Stimulated activated CD4-positive, alpha-beta T cell treated with anti-CD3 and anti-CD28 coated beads, TNF-alpha, amount 100 ng/mL, for 48 hours (primary cell): ENCODE measurements at regions not wholly inside any gene's neighbourhood (a gene's known extent, or its start where the extent isn't known, plus 50 kb on each side); places are given as distances from the start of the nearest gene placed in this dataset.

Experiments
- DNase-seq, 3 donors: peaks; one replicate each; pipeline ENCODE4 v3.0.0-alpha.2; 2020; ENCODE audit warnings: low read depth in 3 of 3

- DNase-seq: no peak
These were observed 145.9 kb downstream of the CARTPT start for GRCh38 chr5:71864730-71865601.

DNA sequence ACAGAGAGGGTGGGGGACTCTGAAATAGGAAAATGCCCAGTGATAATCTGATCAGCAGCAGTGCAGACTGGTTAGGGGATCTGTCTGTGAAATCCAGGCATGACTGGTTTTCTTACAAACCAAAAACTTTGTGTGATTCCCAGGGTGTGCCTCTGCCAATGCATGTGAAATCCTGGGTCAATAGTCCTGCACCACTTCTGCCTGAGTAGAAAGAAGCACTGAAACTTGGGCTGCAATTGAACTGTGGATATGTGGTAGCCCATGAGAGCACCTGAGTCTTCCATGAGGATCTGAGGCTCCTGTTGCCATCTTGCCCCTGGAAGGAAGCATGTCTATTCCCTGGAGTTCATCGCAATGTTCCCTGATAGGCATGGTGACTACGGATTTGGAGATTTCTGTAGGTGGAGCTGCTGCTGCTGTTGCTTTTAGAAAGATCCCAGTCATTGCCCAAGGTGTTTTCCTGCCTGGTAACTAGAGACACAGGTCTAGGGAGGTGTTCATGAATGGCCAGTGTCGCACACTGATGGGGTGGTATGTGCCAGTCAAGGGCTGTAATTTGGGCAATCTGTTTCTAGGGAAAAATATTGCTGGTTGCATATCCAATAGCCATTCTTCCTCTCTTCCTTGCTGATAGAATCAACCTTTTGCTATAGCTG, 146.7 kb downstream of the CARTPT start:
- no peak for DNase-seq

GRCh38 chr5:71872311-71872864, 153.3 kb downstream of the CARTPT start:
- DNase-seq: no peak

DNA sequence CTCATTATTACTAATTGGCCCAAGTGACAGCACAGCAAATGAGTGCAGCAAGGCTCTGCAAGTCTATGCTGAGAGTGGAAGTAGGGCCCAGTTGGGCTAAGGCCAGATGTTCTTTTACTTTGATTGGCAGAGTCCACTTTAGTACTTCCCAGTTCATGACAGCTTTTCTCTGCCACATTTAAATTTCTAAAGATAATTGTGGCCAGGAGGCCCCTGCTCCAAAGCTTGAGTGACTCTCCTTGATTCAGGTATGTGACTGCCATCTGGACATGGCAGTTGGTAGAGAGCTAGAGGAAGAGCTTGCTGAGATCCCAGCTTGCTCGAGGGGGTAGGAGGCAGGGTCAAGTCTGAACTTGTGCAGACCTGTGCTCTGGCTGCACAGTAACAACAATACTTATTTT, 154.1 kb downstream of the CARTPT start:
- no peak for DNase-seq

DNA sequence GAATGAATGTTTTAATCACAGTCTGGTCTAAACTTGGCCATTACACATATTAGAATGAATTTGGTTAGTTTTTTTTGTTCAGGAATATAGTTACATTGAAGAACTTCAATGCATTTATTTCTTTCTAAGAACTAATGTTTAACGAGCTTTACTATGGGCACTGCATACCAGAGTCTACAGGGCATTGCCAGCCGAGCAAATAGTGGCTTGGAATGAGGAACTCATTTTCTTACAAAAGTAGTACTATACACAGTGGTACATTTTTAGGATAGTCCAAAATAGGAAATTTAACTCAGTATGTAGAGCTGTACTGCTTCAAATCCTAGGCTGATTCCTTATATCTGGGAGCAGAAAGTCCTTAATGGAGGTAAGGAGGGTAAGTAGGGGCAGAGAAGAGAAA, 155.4 kb downstream of the CARTPT start:
- no peak for DNase-seq

DNA sequence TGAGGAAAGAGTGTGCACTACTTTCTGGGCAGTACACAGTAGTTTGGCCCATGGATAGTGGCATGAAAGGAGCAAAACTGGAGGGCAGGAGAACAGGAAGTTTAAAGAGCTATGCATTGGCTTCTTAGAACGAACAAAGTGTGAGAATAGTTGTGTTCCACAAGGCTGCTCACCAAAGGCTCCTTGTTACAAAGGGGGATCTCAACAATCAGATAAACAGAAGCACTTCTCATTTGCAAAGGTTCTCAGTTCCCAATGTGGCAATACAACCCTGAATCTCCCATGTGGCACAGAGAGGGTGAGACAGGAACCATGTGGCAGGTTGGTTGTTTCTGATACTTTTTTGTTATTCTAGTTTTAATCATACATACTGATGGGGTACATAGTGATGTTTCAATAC, 158.4 kb downstream of the CARTPT start:
- DNase-seq: no peak

DNA sequence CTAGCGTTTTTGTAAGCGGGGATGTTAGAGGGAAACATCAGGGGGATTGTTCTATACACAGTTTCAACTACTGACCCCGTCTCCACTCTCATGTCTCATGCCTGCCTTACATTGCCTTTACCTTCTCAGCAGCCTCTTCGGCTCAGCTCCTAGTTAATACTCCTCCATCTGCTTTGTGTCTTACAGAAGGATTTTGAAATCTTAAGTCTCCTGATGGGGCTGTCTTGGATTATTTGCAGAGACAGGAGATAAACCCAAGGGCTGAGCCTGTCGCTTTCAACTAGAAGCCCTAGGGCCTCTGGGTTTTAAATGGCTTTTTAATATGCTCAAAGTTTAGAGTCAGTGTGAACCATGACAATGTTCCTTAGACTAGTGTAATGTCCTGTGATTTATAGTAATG, 161.5 kb downstream of the CARTPT start:
- no peak for DNase-seq

DNA sequence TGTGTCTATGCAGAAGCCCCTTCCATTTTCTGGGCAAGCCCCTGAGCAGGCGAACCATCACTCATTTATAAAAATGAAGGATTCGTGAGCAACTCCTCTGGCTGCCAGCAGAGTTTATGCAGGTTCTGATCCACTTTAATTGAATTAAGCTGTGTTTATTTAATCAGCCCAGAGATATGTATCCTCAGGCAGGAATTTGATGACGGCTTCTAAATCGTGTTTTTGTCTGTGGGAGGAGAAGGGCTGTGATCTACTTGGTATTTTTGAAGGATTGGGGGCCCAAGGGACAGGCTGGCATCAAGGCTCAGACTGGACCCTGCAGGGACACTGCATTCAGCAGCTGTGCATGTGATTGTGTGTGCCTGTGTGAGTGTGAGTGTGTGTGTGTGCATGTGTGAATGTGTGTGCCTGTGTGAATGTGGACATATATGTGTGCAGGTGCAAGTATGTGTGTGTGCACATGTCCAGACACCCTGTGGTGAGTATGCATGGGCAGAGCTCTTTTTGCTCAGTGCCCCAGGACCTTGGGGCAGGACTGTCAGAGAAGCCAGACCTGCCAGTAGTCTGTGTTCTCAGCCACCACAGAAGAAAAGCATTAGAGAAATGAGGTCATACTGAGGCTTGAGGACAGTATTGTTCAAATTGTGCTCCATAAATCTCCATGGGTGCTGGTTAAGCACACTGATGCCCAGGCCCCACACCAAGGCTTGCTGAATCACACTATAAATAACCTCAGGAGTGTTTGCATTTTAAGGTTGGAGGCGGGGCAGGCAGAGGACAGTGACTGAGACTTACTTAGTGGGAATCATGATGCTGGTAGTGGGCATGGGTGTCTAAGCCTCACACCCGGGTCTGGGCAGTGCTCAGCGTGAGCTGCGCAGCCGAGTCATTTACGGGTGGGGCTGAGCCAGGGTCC, 164.0 kb downstream of the CARTPT start:
- DNase-seq: no peak

GRCh38 chr5:71883742-71884103, 164.6 kb downstream of the CARTPT start:
- DNase-seq: no peak

DNA sequence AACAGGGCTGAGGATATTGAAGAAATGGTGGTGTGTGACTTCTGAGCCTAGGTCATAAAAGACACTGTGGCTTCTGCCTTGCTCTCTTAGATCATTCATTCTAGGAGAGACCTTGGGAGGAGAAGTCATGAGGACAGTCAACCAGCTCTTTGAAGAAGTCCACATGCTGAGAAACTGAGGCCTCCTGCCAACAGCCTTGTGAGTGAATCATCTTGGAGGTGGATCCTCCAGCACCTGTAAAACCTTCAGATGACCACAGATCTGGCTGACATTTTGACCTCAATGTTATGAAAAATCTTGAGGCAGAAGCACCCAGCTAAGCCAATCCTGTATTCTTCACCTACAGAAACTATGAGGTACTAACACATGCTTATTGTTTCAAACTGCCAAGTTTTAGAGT, 165.9 kb downstream of the CARTPT start:
- no peak for DNase-seq

- DNase-seq: no peak
These were observed 167.3 kb downstream of the CARTPT start for GRCh38 chr5:71886406-71886805.

- DNase-seq: no peak
These were observed 168.6 kb downstream of the CARTPT start for GRCh38 chr5:71887680-71888079.

DNA sequence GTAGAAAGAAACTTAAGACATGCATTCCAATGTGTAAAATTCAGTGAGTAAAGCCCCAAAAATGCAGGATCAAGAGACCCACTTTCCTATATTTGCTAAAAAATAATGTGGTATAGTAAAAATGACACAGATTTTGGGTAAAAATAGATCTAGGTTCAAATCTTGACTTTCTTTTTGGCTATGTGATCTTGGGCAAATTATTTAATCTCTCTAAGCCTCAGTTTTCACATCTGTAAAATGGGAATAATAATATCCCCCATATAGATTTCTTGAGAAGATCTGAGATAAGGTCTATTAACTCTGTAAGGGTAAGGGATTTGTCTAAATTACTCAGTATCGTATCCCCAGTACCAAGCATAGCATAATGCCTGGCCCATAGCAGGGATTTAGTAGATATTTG, 172.3 kb downstream of the CARTPT start:
- no peak for DNase-seq

- DNase-seq: no peak
These were observed 172.8 kb downstream of the CARTPT start for GRCh38 chr5:71891856-71892255.

GRCh38 chr5:71892641-71893365, 173.7 kb downstream of the CARTPT start:
- no peak for DNase-seq

DNA sequence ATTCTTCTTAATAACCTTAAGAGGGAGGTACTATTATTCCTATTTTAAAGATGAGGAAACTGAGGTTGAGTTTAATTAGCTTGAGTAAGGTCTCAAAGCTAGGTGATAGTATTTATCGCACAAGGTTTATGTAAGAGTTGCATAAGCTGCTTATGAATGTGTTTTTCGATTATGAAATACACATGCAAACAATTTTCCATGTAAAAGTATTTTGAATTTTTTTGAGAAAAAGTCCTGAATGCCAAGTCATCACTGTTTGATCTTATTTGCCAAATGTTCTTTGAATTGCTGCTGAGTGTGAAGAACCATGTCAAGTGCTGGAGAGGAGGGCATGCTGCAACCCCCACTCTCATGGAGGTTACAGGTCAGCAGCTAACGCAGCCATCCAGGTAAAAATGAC, 174.4 kb downstream of the CARTPT start:
- no peak for DNase-seq

DNA sequence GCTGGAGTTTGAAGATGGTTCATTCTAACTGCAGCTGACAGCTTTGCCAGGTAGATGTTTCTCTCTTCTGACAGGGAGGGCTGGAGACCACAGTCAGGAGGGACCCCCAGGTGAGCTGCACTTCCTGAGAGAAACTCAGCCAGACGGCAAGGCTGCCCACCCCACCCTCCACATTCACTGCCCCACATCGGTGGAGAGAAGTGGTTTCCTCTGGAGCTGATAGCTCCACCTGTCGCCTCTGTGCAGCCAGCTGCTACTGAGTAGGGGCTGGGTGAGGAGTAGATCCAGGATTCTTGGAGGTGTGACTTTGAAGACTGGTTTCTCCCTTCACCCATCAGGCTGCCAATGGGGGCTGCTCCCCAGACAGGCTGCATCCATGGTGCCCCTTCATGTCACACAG, 175.0 kb downstream of the CARTPT start:
- DNase-seq: no peak

- no peak for DNase-seq
These were observed 176.5 kb downstream of the CARTPT start for GRCh38 chr5:71895546-71895945.

GRCh38 chr5:71899865-71900342, 180.8 kb downstream of the CARTPT start:
- DNase-seq: no peak

- DNase-seq: no peak
These were observed 184.7 kb downstream of the CARTPT start for GRCh38 chr5:71903808-71904207.

- no peak for DNase-seq
These were observed 185.8 kb downstream of the CARTPT start for GRCh38 chr5:71904852-71905251.
